DOHH2 (cell line): ENCODE measurements at regions not wholly inside any gene's neighbourhood (a gene's known extent, or its start where the extent isn't known, plus 50 kb on each side); places are given as distances from the start of the nearest gene placed in this dataset.
A peak's percentile ranks its signal among the peaks of the same experiment; 100 is the strongest.

Source experiments
- CTCF ChIP-seq: fragments of 200-600 bp; sonication (generic); IDR thresholded peaks from one replicate; pipeline ENCODE4 v1.5.1; 2014; ENCODE audit warnings: antibody characterized with exemption, mild to moderate bottlenecking, low read depth, low read length; ENCODE audit not compliant: poor library complexity, severe bottlenecking
- EZH2phosphoT487 ChIP-seq: fragments of 200-600 bp; sonication (generic); IDR thresholded peaks from 2 replicates; pipeline ENCODE4 v1.6.1; 2017; ENCODE audit warnings: borderline replicate concordance, mild to moderate bottlenecking, antibody characterized with exemption, low read length, moderate library complexity, mixed read lengths

DNA sequence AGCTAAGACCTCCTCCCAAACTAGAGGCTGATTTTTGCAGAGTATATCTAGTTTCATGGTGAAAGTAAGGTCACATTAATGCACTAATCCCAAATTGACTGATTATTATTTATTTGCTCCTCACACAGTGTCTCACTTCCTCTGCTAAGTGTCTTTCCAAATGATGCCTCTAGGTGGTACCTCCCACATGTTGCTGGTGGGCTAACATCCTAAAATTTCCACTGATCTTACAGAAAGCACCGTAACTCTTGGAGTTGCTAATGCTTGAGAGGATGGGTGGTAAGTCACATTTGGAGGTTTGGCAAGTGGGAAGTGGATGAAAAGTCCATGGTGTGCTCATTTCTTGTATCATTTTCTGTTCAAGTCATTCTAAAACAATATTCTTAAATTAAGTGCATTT is 428.7 kb upstream of the GYPC start:
- TF ChIP-seq CTCF (peak; percentile 52), EZH2phosphoT487 (no peak)
